ENCODE measurements at regions not wholly inside any gene's neighbourhood (a gene's known extent, or its start where the extent isn't known, plus 50 kb on each side); places are given as distances from the start of the nearest gene placed in this dataset.

DNA sequence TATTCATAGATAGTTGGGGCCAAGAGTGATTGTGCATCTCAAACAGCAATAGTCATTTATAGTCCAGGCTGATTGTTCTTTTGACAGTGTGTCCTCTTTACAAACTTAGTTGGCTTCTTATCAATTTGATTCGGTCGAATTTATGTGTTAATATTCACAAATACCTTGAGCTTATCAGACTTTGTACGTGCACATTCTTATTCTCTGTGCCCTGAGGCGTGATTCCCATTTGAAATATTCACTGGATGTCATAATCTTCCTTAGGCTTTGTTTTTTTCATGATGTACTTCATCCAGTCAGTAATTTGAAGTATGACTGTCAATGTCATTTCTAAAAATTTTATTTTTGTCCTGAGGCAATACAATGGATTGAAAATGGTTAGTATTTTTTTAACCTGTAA, 263.5 kb upstream of the PCDH7 start:
- H3K27me3 Mint-ChIP-seq (ENCODE audit: low read depth), result no peaks in the 10 kb centered on the region

DNA sequence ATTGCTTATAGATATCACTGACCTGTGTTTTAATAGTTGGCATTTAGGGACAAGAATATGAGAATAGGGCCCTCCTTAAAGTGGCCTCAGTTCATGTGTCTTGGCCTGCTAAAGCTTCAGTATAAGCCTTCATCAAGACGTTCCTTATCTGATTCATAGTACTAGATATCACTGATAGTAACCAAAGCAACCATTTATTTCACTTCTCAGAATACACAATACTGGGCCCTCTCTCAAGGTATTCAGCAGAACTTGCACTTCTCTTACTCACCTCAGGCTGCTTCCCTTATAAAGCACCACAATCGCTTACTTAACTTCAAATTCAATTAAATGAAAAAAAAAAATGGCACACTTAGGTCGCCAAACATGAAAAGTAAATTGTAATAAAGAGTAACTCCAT, 259.4 kb upstream of the PCDH7 start:
- Mint-ChIP-seq H3K4me3 (no peak overlapping the region), H3K27ac (no peak overlapping the region), H3K27me3 (ENCODE audit: low read depth) (no peaks in the 10 kb centered on the region), H3K36me3 (peaks cover 2% of the 10 kb centered on the region), H3K9me3 (peaks cover 7% of the 10 kb centered on the region), H3K4me1 (no peaks in the 10 kb centered on the region)
- TF ChIP-seq, protein P1, sequence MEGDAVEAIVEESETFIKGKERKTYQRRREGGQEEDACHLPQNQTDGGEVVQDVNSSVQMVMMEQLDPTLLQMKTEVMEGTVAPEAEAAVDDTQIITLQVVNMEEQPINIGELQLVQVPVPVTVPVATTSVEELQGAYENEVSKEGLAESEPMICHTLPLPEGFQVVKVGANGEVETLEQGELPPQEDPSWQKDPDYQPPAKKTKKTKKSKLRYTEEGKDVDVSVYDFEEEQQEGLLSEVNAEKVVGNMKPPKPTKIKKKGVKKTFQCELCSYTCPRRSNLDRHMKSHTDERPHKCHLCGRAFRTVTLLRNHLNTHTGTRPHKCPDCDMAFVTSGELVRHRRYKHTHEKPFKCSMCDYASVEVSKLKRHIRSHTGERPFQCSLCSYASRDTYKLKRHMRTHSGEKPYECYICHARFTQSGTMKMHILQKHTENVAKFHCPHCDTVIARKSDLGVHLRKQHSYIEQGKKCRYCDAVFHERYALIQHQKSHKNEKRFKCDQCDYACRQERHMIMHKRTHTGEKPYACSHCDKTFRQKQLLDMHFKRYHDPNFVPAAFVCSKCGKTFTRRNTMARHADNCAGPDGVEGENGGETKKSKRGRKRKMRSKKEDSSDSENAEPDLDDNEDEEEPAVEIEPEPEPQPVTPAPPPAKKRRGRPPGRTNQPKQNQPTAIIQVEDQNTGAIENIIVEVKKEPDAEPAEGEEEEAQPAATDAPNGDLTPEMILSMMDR (IDR thresholded peaks at IDR 0.05; ENCODE audit: unreplicated experiment), result no peak
- no peak for DNase-seq (ENCODE audit: low spot score in 2 of 2, unreplicated experiment in 2 of 2)

More for the DNA sequence above, 263.5 kb upstream of the PCDH7 start:
- no peaks in the 10 kb centered on the region for H3K4me1 Mint-ChIP-seq
- DNase-seq (ENCODE audit: low spot score in 2 of 2, unreplicated experiment in 2 of 2), result no peak
- no peak overlapping the region for H3K4me3 Mint-ChIP-seq
- TF ChIP-seq, protein P1 (IDR thresholded peaks at IDR 0.05; ENCODE audit: unreplicated experiment), result no peak
- H3K9me3 Mint-ChIP-seq, result peaks cover 20% of the 10 kb centered on the region
- H3K27ac Mint-ChIP-seq, result no peak overlapping the region
- peaks cover 2% of the 10 kb centered on the region for H3K36me3 Mint-ChIP-seq

DNA sequence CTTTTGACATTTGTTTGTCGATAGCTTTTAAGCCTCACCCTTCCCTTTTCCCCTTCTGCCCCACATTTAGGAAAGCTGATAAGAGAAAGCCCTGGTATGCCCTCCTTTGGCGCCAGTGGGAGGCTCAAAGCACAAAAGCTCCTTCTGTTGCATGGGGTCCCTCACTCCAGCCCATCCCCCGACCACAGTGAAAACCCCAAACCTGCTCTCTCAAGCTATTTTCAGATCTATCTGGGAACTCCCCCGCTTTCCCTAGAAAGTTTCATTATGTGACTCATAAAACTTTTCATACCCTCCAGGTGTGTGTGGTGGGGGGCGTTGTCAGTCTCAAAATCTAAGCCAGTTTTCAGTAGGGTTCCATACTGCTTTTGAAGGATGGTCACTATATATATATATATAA, 259.0 kb upstream of the PCDH7 start:
- no peaks in the 10 kb centered on the region for H3K36me3 Mint-ChIP-seq
- DNase-seq (ENCODE audit: low spot score in 2 of 2, unreplicated experiment in 2 of 2), result no peak

DNA sequence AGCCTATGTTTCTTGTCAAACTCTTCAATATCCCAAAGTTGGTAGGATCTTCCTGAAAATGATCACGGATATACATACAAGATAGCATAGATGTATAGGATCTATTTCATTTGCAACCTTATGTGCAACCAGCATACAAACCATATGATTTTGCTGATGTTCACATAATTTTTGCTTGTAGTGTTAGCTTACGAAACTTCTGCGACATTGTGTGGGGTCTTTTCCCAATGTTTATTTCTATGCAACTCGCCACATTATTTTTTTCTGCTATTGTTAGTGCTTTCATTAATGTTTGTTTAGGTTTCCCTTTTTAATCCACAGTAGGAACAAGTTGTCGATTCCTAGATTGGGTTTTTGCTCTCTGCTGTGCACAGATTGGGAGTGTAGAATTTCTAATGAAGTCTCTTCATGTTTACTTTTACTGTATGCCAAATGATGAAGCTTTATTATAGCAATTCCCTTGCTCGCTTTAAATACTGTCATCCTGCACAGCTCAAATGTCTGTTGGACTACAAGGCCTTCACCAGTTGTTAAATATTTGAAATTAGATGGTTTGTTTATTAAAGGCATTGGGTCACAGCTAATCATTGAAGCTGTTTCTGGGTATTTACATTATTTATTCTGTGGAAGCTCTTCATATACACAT, 257.6 kb upstream of the PCDH7 start:
- no peak for DNase-seq (ENCODE audit: low spot score in 2 of 2, unreplicated experiment in 2 of 2)
- TF ChIP-seq, protein P1 (IDR thresholded peaks at IDR 0.05; ENCODE audit: unreplicated experiment), result no peak
- H3K4me3 Mint-ChIP-seq, result no peak overlapping the region
- H3K27me3 Mint-ChIP-seq (ENCODE audit: low read depth), result no peaks in the 10 kb centered on the region
- no peaks in the 10 kb centered on the region for H3K9me3 Mint-ChIP-seq
- H3K27ac Mint-ChIP-seq, result no peak overlapping the region
- no peaks in the 10 kb centered on the region for H3K36me3 Mint-ChIP-seq
- H3K4me1 Mint-ChIP-seq, result no peaks in the 10 kb centered on the region

More for the DNA sequence above, 259.0 kb upstream of the PCDH7 start:
- H3K4me3 Mint-ChIP-seq, result no peak overlapping the region
- H3K4me1 Mint-ChIP-seq, result no peaks in the 10 kb centered on the region
- H3K9me3 Mint-ChIP-seq, result peaks cover 3% of the 10 kb centered on the region
- H3K27me3 Mint-ChIP-seq (ENCODE audit: low read depth), result no peaks in the 10 kb centered on the region
- H3K27ac Mint-ChIP-seq, result no peak overlapping the region
- TF ChIP-seq, protein P1 (IDR thresholded peaks at IDR 0.05; ENCODE audit: unreplicated experiment), result no peak

DNA sequence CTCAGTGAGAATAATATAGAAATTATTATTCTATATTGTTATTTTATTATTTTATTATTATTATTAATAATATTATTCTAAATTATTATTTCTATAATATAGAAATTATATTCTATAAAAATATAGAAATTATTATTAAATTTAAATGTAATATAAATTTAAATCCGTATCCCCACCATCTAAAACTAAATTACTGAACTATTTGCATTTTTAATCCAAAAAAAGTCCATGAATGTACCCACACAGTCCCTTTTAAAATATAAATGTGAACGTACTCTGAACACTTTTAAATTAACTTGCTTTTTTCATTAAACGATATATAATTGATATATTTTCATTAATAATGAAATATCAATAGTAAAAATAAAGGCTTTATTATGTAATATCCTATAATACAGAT, 248.3 kb upstream of the PCDH7 start:
- H3K4me3 Mint-ChIP-seq, result no peak overlapping the region

More for the DNA sequence above, 248.3 kb upstream of the PCDH7 start:
- Mint-ChIP-seq H3K4me1 (no peaks in the 10 kb centered on the region), H3K27ac (no peak overlapping the region), H3K27me3 (ENCODE audit: low read depth) (no peaks in the 10 kb centered on the region), H3K9me3 (no peaks in the 10 kb centered on the region), H3K36me3 (no peaks in the 10 kb centered on the region)
- no peak for DNase-seq (ENCODE audit: low spot score in 2 of 2, unreplicated experiment in 2 of 2)
- TF ChIP-seq, protein P1 (IDR thresholded peaks at IDR 0.05; ENCODE audit: unreplicated experiment), result no peak

Measured in mesothelial cell of epicardium (in vitro differentiated cells).